Endometrium (tissue), 2 donors: ENCODE measurements at regions not wholly inside any gene's neighbourhood (a gene's known extent, or its start where the extent isn't known, plus 50 kb on each side); places are given as distances from the start of the nearest gene placed in this dataset.

ENCODE experiments used
- FAIRE-seq: peaks from 2 replicates; lab custom pipeline; 2012; peaks lifted over from hg19 to GRCh38; lab: Jason Lieb, UNC
- donor health status: control.
- donor health status: control.

DNA sequence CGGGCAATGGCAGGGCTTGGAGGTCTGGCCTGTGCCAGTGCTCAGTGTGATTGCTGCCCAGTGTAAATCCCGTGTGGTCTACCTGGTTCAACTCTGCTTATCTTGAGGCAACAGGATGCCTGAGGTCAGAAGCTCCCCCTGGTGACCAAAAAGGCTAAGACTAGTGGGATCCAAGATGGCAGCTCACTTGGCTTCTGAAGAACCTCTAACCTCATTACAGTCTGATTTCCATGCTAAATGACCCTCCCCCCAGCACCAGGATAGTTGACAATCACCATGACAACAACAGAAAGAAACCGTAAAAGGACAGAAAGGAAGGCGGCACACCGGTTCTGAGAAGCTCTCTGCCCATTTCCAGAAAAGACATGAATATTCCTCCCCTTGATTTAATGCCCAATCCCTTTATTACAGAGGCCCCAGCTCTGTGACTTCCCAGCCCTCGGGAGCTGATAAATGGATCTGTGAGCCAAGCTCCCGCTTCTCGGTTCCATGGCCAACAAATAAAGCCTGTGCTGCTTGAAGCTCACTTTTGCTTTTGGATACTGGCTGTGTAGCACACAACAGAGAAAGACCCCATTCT, 398.4 kb downstream of the CTTN start:
- FAIRE-seq: no peak

GRCh38 chr11:70798296-70798695, 400.0 kb downstream of the CTTN start:
- FAIRE-seq: no peak

DNA sequence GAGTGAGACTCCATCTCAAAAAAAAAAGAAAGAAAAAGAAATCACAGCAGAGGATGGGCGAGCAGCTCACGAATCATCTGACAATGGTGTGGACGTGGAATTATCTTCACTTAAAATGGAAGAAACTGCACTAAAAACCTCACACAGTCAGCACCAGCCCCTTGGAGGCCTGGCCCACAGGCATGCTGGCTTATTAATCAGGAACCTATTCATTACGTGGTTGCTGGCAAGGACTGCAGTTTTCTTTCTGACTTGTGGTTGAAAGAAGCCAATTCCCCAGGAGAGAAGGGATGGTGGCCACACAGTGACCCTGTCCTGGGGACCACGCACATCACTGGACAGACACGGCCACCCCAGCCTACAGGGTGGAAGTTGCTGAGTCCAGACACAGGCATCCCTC, 401.1 kb downstream of the CTTN start:
- no peak for FAIRE-seq

- no peak for FAIRE-seq
Observed at GRCh38 chr11:70802185-70802584, 403.9 kb downstream of the CTTN start.

DNA sequence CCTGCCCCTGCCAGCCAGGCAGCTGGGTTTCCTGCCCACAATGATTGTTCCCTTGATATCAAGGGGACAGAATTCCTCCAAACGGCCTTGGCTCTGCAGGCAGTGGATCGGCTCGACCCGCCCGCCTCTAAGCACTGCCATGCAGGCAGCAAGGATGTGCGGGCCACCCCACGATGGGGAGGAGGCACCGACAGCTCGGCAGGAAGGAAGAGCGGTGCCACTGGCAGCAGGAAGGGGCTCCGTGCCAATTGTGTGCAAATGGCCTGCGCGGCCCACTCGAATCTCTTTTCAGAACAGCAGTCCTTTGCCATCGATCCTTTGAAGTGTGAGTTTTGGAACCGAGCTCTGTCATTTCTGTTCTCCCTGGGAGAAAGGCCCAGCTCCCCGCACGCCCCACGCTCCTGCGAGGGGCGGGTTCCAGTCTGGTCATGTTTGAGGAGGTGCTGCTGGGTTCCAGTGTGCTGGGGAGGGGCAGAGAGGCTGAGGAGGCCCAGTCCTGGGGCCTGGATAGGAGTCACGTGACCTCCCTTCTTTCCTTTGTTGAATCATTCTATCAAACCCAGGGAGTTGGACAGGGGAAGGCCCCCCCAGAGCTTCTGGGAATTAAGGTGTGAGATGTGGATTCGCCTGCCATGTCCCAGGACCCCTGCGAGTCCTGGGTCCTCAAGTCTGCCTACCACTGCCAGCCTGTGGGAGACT, 406.0 kb downstream of the CTTN start:
- no peak for FAIRE-seq

DNA sequence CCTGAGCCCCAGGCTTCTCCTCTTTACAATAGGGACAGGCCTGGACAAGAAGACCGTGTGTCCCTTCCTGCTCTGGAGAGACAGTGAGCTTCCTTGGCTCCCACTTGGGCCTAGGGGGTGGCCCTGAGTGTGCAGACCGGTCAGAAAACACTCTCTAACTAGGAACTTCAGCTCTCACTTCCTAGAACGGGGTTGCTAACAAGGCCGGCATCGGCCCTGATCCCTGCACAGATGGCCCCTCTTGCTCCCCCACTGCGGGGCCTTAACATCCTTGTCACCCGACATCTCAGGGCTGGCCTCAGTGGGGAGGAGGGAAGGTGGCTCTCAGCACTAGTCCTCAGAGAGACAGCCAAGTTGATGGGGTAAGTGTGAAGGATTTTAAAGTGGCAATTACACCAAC, 406.9 kb downstream of the CTTN start:
- FAIRE-seq: no peak

GRCh38 chr11:70805971-70806370, 407.6 kb downstream of the CTTN start:
- FAIRE-seq: no peak

DNA sequence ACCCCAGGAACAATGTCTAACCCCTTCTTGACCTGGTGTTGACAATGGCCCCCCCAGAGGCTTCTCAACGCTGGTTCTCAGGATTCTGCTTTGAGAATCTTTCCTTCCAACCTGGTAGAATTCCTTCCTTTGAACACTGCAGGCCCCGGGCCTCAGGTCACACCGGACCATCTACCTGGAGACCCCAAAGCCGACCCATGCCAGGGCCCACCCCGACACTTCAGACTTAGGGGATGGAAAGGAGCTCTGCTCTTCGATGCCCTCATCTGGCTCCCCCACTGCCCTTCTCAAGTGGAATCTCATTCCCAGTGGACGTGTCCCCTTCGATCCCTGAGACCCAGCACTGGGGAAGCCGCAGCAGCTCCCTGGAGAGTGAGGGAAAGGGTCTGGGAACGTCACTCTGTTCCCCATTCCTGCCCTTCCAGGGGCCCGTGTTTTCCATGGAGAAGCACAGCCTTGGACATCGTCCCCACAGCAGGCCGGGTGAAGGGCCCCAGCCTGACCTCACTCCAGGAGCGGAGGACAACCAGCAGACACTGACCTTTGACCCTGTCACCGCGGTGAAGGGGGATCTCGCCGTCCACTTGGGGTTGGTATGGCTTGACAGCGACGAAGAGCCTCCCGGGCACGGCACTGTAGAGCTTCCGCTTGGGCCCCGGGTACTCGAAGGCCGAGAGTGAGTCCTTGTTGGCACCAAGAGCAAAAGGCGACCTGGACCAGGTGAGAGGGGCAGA, 408.3 kb downstream of the CTTN start:
- FAIRE-seq: no peak

GRCh38 chr11:70807195-70807543, 408.8 kb downstream of the CTTN start:
- no peak for FAIRE-seq

DNA sequence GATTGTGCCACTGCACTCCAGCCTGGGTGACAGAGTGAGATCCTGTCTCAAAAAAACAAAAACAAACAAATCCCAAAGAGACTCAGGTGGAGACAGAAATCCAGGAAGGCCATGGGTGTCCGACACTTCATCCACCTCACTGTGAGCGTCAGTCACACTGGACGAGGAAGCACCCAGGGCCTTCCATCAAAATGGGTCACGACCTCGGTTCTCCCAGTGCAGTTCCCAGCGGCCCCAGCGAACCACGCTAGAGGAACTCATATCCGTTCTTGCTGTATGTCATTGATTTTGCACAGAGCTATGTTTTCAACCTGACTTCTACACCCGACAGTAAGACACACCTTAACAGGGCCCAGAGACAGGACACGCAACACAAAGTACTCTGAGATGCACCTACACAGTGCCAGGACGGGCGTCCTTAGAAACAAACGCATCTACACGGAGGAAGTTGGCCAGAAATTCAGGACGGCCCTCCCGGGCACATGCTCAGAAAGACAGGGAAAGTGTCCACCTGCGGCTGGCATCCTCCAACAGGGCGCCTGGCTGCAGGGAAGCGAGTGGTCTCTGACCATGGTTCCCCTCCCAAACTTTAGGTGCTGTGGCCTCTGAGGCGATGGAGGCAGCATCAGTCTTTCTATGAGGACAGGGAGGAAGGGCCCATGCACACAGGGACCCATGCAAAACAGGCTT, 410.5 kb downstream of the CTTN start:
- FAIRE-seq: no peak

DNA sequence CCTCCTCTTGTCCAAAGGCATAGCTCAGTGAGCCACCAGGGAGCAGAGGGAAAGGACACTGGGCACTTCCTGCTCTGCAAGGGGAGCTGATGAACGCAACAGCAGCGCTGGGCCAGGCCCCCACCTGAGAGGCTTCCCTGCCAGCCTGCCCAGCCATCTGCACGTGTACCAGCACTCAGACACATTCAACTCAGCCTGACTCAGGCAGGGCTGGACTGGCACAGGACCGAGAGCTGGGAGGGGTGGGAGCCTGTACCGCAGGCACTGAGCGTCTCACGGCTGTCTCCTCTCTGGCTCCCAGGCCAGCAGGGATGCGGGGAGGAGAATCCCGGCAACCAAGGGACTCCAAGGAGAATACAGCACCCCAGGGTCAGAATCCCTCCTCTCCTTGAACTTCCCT, 411.8 kb downstream of the CTTN start:
- no peak for FAIRE-seq

DNA sequence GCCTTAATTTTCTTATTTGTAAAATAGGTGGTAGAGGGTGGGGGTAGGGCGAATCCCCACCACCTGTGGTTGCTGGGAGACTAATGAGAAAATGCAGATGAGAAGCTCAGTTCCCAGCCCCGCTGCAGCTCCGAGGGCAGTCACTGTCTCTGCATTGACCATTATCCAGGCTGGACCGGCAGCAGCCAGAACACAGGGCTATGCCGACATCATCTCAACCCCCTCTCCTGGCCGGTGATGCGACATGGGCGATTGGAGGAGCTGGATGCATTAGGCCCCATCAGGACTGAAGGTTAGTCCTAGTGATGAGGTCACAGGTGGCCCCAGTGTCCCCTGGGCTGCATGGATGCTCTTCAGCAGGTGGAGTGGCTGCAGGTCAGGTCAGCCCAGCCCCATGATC, 412.4 kb downstream of the CTTN start:
- no peak for FAIRE-seq

GRCh38 chr11:70811483-70811882, 413.2 kb downstream of the CTTN start:
- no peak for FAIRE-seq

DNA sequence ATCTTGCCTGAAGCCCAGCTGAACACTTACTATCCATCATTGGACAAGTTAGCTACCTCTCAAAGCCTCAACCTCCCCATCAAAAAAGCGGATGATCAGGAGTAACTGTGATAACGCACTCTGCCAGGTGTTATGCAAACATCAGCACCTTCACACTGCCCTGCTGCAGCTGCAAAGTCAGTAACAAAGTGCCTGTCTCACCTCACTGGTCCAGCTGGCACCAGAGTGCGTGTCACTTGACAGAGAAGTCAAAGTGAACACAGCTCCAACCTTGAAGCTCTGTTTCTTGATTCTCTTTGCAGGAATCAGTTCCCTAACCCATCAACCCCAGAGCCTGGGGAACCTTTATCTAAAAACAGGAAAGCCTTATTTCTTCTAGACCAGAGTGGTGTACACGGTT, 413.6 kb downstream of the CTTN start:
- no peak for FAIRE-seq

DNA sequence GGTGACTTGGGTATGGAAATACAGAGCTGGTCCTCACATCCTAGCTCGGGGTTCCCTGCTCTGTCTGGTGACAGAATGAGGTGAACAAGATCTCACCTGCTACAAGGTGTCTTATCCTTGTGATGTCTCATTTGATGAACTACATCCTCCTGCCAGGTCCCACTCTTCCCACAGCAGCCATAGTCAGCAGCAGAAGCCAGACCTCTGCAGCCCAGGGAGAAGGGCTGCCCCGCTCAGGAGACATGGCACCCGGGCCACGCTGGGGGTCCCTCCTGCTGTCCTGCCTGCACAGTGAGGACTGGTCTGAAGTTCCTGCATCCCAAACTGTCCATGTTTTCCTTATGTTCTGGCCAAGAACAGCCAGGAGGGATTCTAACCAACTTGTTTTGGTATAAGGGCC, 414.1 kb downstream of the CTTN start:
- no peak for FAIRE-seq

- no peak for FAIRE-seq
Observed at GRCh38 chr11:70813651-70814050, 415.3 kb downstream of the CTTN start.

DNA sequence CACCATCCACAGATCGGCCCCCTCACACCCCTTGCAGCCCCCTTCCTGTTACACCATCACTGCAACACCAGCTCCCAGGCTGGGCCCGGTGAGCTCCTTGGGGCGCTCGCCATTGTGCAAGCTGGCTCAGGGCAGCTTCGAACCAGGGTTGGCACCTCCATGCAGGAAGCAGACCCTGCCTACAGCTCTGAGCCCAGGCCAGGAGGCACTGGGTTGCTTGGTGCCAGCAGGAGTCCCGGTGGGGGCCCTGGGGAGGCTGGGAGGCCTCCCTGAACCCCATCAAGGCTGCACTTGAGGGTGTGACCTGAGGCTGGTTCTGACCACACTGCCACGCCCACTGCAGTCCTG, 417.1 kb downstream of the CTTN start:
- no peak for FAIRE-seq

- FAIRE-seq: no peak
Observed at GRCh38 chr11:70816156-70816678, 417.9 kb downstream of the CTTN start.

DNA sequence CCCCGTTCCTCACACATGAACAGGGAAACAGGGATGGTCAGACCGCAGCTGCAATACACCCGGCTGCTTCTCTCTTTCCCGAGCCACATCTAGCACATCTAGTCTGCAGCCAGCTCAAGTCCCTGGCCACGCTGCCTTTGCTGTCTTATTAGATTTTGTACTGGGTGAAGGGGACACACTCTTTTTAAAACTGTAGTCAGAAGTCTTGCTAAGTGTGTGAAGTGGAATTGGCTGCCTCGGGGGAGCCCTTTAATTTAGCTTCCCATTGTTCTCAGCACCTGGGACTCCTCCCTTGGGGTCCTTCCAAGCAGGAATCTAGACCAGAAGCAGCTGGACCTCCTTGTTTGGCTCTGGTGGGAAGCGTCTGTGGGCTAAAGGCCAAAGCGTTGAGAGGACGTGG, 420.0 kb downstream of the CTTN start:
- FAIRE-seq: no peak

- no peak for FAIRE-seq
Observed at GRCh38 chr11:70819022-70819421, 420.7 kb downstream of the CTTN start.

DNA sequence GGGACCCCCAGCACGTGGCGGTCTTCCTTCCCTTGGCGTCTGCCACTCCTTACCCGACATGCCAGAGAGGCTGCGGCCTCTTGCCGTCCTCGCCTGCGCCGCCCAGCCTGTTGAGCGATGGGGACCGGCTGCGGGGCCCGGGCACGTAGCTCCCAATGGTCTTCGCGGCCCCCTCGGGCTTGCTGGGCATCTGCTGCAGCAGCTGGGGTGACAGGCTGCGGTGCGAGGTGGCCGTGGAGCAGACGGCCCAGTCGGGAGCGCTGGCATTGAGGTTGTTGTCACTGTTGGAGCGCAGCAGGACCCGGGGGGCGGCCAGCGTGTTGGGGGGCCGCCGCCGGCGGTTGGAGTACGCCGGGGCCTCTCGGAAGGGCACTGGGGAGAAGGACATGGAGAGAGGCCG, 422.0 kb downstream of the CTTN start:
- no peak for FAIRE-seq

- FAIRE-seq: no peak
Observed at GRCh38 chr11:70820712-70821111, 422.4 kb downstream of the CTTN start.

GRCh38 chr11:70823771-70824170, 425.4 kb downstream of the CTTN start:
- FAIRE-seq: no peak
